GM18873 (cell line): ENCODE measurements at regions not wholly inside any gene's neighbourhood (a gene's known extent, or its start where the extent isn't known, plus 50 kb on each side); places are given as distances from the start of the nearest gene placed in this dataset.
"Not testable (repeated sequence)": the region's sequence is repeated elsewhere in the genome, so short reads cannot be mapped to it uniquely, and the experiment has no call there.

Experiments used
- ATAC-seq: cut with Tn5 transposase; IDR thresholded peaks from one replicate; pipeline ENCODE4 v1.9.1; 2021; ENCODE audit warnings: mild to moderate bottlenecking, moderate library complexity, moderate number of reproducible peaks; ENCODE audit not compliant: unreplicated experiment, low FRiP score

GRCh38 chr1:166488327-166488726 is 321.5 kb upstream of the FAM78B start:
- ATAC-seq = no peak

GRCh38 chr1:166489356-166489669 is 322.5 kb upstream of the FAM78B start:
- ATAC-seq = no peak

- peak; percentile 71 for ATAC-seq
Observed at GRCh38 chr1:166489670-166490436, 323.1 kb upstream of the FAM78B start.

GRCh38 chr1:166490437-166490991 is 323.7 kb upstream of the FAM78B start:
- ATAC-seq = peak; percentile 61

- not testable (repeated sequence) for ATAC-seq
Observed at GRCh38 chr1:166493765-166494164, 327.0 kb upstream of the FAM78B start.

GRCh38 chr1:166507347-166507746 is 331.9 kb upstream of the POGK start:
- no peak for ATAC-seq

GRCh38 chr1:166511761-166512160 is 327.5 kb upstream of the POGK start:
- no peak for ATAC-seq

GRCh38 chr1:166514067-166514466 is 325.2 kb upstream of the POGK start:
- no peak for ATAC-seq

- ATAC-seq = no peak
Observed at GRCh38 chr1:166527752-166528151, 311.5 kb upstream of the POGK start.

GRCh38 chr1:166538646-166539045 is 300.6 kb upstream of the POGK start:
- no peak for ATAC-seq

GRCh38 chr1:166544036-166544435 is 295.2 kb upstream of the POGK start:
- ATAC-seq = no peak

GRCh38 chr1:166544561-166544960 is 294.7 kb upstream of the POGK start:
- ATAC-seq = no peak

GRCh38 chr1:166552706-166553105 is 286.6 kb upstream of the POGK start:
- ATAC-seq = no peak

- ATAC-seq = no peak
Observed at GRCh38 chr1:166570954-166571353, 268.3 kb upstream of the POGK start.

- no peak for ATAC-seq
Observed at GRCh38 chr1:166573199-166573598, 266.1 kb upstream of the POGK start.

- no peak for ATAC-seq
Observed at GRCh38 chr1:166579557-166580501, 259.4 kb upstream of the POGK start.

GRCh38 chr1:166588741-166589140 is 250.5 kb upstream of the POGK start:
- ATAC-seq = no peak

GRCh38 chr1:166590161-166590560 is 249.1 kb upstream of the POGK start:
- no peak for ATAC-seq

- ATAC-seq = no peak
Observed at GRCh38 chr1:166594646-166595045, 244.6 kb upstream of the POGK start.

- ATAC-seq = no peak
Observed at GRCh38 chr1:166597516-166597915, 241.8 kb upstream of the POGK start.

- no peak for ATAC-seq
Observed at GRCh38 chr1:166600574-166600973, 238.7 kb upstream of the POGK start.
